ENCODE measurements at regions not wholly inside any gene's neighbourhood (a gene's known extent, or its start where the extent isn't known, plus 50 kb on each side); places are given as distances from the start of the nearest gene placed in this dataset.

DNA sequence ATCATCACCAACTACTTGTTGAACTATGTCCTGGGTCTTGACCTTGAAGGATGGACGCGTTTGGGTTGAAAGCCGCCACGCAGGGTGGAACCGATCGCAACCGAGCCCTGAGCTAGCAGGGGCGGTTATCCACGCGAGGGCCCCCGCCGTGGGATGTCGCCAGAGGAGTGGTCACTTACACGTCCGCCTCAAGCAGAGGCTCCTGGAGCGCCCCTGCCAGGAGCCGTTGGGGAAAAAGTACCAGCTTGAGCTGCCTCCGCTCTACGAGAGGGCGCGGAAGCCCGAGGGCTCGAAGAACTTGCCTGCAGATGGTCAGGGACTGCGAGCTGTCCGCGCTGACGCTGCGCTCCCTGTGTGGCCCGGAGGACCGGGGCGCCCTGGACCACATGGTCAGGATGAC, 100.7 kb upstream of the OR4C13 start:
- TF ChIP-seq, protein P1, sequence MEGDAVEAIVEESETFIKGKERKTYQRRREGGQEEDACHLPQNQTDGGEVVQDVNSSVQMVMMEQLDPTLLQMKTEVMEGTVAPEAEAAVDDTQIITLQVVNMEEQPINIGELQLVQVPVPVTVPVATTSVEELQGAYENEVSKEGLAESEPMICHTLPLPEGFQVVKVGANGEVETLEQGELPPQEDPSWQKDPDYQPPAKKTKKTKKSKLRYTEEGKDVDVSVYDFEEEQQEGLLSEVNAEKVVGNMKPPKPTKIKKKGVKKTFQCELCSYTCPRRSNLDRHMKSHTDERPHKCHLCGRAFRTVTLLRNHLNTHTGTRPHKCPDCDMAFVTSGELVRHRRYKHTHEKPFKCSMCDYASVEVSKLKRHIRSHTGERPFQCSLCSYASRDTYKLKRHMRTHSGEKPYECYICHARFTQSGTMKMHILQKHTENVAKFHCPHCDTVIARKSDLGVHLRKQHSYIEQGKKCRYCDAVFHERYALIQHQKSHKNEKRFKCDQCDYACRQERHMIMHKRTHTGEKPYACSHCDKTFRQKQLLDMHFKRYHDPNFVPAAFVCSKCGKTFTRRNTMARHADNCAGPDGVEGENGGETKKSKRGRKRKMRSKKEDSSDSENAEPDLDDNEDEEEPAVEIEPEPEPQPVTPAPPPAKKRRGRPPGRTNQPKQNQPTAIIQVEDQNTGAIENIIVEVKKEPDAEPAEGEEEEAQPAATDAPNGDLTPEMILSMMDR (IDR thresholded peaks at IDR 0.05): no peak
- TF ChIP-seq POLR2A (IDR thresholded peaks at IDR 0.05): no peak
